GM12873 (cell line): ENCODE measurements at regions not wholly inside any gene's neighbourhood (a gene's known extent, or its start where the extent isn't known, plus 50 kb on each side); places are given as distances from the start of the nearest gene placed in this dataset.

Experiments used
- CTCF ChIP-seq: IDR thresholded peaks from 2 replicates; pipeline ENCODE4 v1.5.1; 2012; ENCODE audit warnings: low read depth, mild to moderate bottlenecking, moderate library complexity, low read length, control low read depth; ENCODE audit not compliant: insufficient read depth; ENCODE audit errors: missing control alignments

GRCh38 chr4:77398256-77398655 lies 207.4 kb upstream of the CXCL13 start:
- TF ChIP-seq CTCF = no peak

DNA sequence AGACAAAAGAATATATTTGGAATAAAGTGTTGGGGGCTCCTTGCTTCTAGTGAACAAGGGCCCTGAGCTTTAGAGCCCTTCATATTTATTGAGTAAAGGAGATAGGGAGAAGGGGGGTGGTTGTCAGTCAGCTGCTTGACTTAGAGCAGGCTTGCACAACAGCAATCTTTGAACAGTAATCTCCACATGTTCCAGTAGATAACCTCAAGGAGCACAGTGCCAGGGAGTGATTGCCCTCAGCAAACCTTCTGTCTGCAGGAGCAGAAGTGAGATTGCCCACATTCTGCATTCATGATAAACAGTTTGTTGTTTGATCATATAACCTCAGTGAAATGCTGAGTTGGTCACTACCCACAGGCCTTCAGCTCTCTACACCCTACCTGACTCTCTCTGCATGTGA lies 205.8 kb upstream of the CXCL13 start:
- TF ChIP-seq CTCF = no peak

DNA sequence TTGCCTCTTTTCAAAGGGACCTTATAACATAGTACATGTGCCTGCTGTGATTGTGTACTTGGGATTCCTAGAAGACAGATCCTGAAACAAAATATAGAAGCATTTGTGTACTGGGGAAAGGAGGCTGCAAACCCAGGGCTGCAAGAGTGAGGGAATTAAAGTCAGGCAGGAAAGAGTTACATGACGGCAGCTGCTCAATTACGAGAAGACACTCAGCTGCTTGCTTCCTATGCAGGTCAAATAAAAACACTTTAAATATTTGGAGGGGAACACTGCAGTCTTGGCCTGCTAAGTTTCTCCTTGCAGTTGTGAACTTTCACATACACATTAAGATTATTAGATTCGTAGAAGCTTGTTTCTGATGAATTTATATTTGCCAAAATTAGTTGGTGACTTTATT lies 191.9 kb upstream of the CXCL13 start:
- TF ChIP-seq CTCF = no peak

GRCh38 chr4:77415689-77416088 lies 189.9 kb upstream of the CXCL13 start:
- TF ChIP-seq CTCF = no peak

- peak; percentile 33 for TF ChIP-seq CTCF
Measured at GRCh38 chr4:77418333-77418732, 187.3 kb upstream of the CXCL13 start.

DNA sequence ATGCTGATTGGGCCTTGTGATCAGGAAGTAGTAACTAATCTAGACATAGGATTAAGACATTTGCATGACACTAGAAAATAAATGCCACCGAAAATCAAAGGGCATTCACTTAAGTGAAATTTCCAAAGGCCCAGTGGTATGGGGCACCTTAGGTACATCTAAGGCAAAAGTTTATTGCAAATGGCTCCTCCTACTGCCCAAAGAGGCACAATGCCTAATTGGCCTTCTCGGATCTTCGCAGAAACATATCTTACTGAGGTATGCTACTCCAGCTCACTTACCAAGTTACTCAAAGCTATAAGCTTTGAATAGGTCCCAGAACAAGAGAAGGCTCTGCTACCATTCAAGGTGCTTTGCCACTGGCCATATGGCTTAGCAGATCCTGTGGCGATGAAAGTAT lies 174.8 kb upstream of the CXCL13 start:
- no peak for TF ChIP-seq CTCF

DNA sequence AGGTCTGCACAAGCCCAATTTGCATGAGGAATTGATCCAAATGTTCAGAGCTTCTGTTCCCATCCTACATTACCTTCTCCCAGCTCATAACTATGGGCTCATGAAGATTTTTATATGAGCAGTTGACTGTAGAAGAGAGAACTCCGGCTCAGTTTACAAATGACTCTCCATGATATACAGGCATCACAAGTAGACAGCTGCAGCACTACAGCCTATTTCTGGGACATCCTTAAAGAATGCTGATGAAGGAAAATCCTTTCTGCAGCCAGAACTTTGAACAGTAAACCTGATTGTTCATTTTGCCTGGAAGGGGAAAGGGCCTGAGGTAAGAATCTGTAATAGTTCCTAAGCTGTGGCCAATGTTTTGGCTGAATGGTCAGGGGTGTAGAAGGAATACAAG lies 174.1 kb upstream of the CXCL13 start:
- TF ChIP-seq CTCF = no peak

GRCh38 chr4:77432717-77433417 lies 172.8 kb upstream of the CXCL13 start:
- TF ChIP-seq CTCF = no peak
